OCI-LY1 (cell line): ENCODE measurements at regions not wholly inside any gene's neighbourhood (a gene's known extent, or its start where the extent isn't known, plus 50 kb on each side); places are given as distances from the start of the nearest gene placed in this dataset.

Experiments
- H2AFZ ChIP-seq: fragments of 200-600 bp; sonication (generic), shearing (Covaris generic); 2 replicates; pipeline ENCODE4 v1.6.0; 2014; ENCODE audit warnings: antibody characterized with exemption, mild to moderate bottlenecking, low read length
- H3F3A ChIP-seq: fragments of 200-600 bp; sonication (generic), shearing (Covaris generic); 2 replicates; pipeline ENCODE4 v1.6.0; 2014; ENCODE audit warnings: mild to moderate bottlenecking, antibody characterized with exemption, low read length, moderate library complexity; ENCODE audit not compliant: insufficient read depth
- H3K27ac ChIP-seq: fragments of 200-600 bp; sonication (generic); 2 replicates; pipeline ENCODE4 v1.5.1; 2014; ENCODE audit warnings: low read length, mixed run types, mild to moderate bottlenecking, low read depth; ENCODE audit not compliant: poor library complexity, severe bottlenecking
- H3K27me3 ChIP-seq: fragments of 200-600 bp; sonication (generic); 2 replicates; pipeline ENCODE4 v1.6.0; 2014; ENCODE audit warnings: antibody characterized with exemption, mild to moderate bottlenecking, low read length, moderate library complexity; ENCODE audit not compliant: insufficient read depth
- H3K36me3 ChIP-seq: fragments of 200-600 bp; sonication (generic); 2 replicates; pipeline ENCODE4 v1.6.1; 2014; ENCODE audit warnings: mild to moderate bottlenecking, antibody characterized with exemption, low read length, moderate library complexity, mixed read lengths; ENCODE audit not compliant: insufficient read depth
- H3K4me1 ChIP-seq: fragments of 200-600 bp; sonication (generic); 2 replicates; pipeline ENCODE4 v1.5.1; 2014; ENCODE audit warnings: mild to moderate bottlenecking, low read length, moderate library complexity; ENCODE audit not compliant: insufficient read depth, severe bottlenecking
- H3K4me2 ChIP-seq: fragments of 200-600 bp; sonication (generic), shearing (Covaris generic); 2 replicates; pipeline ENCODE4 v1.6.1; 2014; ENCODE audit warnings: low read length
- H3K4me3 ChIP-seq: fragments of 200-600 bp; sonication (generic); 2 replicates; pipeline ENCODE4 v1.5.1; 2014; ENCODE audit warnings: low read length, low read depth, mild to moderate bottlenecking, mixed read lengths; ENCODE audit not compliant: poor library complexity, severe bottlenecking
- H3K79me2 ChIP-seq: fragments of 200-600 bp; shearing (Covaris generic); 2 replicates; pipeline ENCODE4 v1.6.1; 2016; ENCODE audit warnings: mixed run types, low read length, mixed read lengths; ENCODE audit not compliant: insufficient read depth
- H3K9ac ChIP-seq: fragments of 200-600 bp; sonication (generic), shearing (Covaris generic); 2 replicates; pipeline ENCODE4 v1.6.1; 2014; ENCODE audit warnings: mild to moderate bottlenecking, low read length, mixed read lengths
- H3K9me2 ChIP-seq: fragments of 200-600 bp; sonication (generic), shearing (Covaris generic); 2 replicates; pipeline ENCODE4 v1.6.1; 2014; ENCODE audit warnings: low read depth, mild to moderate bottlenecking, low read length, mixed read lengths
- H3K9me3 ChIP-seq: fragments of 200-600 bp; shearing (Covaris generic); 2 replicates; pipeline ENCODE4 v1.6.1; 2014; ENCODE audit warnings: low read length, mixed read lengths
- H4K20me1 ChIP-seq: fragments of 200-600 bp; sonication (generic), shearing (Covaris generic); 2 replicates; pipeline ENCODE4 v1.6.0; 2016; ENCODE audit warnings: mild to moderate bottlenecking, low read length; ENCODE audit not compliant: insufficient read depth
- EZH2 ChIP-seq: fragments of 200-600 bp; sonication (generic), shearing (Covaris generic); IDR thresholded peaks from 2 replicates; pipeline ENCODE4 v1.8.0; 2017; ENCODE audit warnings: borderline replicate concordance, mixed run types, mild to moderate bottlenecking, antibody characterized with exemption, low read length, moderate library complexity, mixed read lengths
- TF ChIP-seq, protein P1 (sequence below): fragments of 200-600 bp; sonication (generic), shearing (Covaris generic); IDR thresholded peaks from 2 replicates; pipeline ENCODE4 v1.5.1; 2017; ENCODE audit warnings: mild to moderate bottlenecking, antibody characterized with exemption, low read length, moderate library complexity, mixed read lengths

DNA sequence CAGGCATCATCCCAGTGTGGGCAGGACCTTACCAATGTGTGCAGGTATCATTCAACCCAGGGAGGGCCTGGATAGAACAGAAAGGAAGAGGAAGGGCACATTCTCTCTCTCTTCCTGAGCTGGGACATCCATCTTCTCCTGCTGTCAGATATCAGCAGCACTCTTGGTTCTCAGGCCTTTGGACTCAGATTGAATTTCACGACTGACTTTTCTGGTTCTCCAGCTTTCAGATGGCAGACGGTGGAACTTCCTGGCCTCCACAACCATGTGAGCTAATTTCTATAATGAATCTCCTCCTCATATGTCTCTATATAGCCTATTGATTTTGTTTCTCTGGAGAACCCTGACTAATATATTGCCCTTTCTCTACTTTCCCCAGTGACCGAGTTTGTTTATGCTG is 77.3 kb downstream of the OLFM4 start:
- H2AFZ ChIP-seq = no peak overlapping the region
- H3K9me3 ChIP-seq = no peaks in the 10 kb centered on the region
- H3K9ac ChIP-seq = no peak overlapping the region
- no peak overlapping the region for H3K4me3 ChIP-seq
- H3K4me2 ChIP-seq = no peak overlapping the region
- H3K4me1 ChIP-seq = no peaks in the 10 kb centered on the region
- no peaks in the 10 kb centered on the region for H3K79me2 ChIP-seq
- H3K36me3 ChIP-seq = no peaks in the 10 kb centered on the region
- H3F3A ChIP-seq = no peaks in the 10 kb centered on the region
- H3K27ac ChIP-seq = no peak overlapping the region
- no peaks in the 10 kb centered on the region for H3K27me3 ChIP-seq
- no peaks in the 10 kb centered on the region for H3K9me2 ChIP-seq
- TF ChIP-seq, protein P1, sequence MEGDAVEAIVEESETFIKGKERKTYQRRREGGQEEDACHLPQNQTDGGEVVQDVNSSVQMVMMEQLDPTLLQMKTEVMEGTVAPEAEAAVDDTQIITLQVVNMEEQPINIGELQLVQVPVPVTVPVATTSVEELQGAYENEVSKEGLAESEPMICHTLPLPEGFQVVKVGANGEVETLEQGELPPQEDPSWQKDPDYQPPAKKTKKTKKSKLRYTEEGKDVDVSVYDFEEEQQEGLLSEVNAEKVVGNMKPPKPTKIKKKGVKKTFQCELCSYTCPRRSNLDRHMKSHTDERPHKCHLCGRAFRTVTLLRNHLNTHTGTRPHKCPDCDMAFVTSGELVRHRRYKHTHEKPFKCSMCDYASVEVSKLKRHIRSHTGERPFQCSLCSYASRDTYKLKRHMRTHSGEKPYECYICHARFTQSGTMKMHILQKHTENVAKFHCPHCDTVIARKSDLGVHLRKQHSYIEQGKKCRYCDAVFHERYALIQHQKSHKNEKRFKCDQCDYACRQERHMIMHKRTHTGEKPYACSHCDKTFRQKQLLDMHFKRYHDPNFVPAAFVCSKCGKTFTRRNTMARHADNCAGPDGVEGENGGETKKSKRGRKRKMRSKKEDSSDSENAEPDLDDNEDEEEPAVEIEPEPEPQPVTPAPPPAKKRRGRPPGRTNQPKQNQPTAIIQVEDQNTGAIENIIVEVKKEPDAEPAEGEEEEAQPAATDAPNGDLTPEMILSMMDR = no peak
- TF ChIP-seq EZH2 = no peak
- no peaks in the 10 kb centered on the region for H4K20me1 ChIP-seq

GRCh38 chr13:53110181-53110580 is 81.6 kb downstream of the OLFM4 start:
- Histone ChIP-seq H3K36me3 (no peaks in the 10 kb centered on the region), H4K20me1 (no peaks in the 10 kb centered on the region), H3K4me3 (no peak overlapping the region), H3K4me1 (peaks cover 4% of the 10 kb centered on the region), H3K79me2 (no peaks in the 10 kb centered on the region), H3K9ac (no peak overlapping the region), H3F3A (no peaks in the 10 kb centered on the region), H3K9me2 (no peaks in the 10 kb centered on the region), H2AFZ (no peak overlapping the region), H3K27ac (no peak overlapping the region), H3K27me3 (no peaks in the 10 kb centered on the region), H3K9me3 (no peaks in the 10 kb centered on the region), H3K4me2 (no peak overlapping the region)
- TF ChIP-seq, protein P1 = no peak
- no peak for TF ChIP-seq EZH2

DNA sequence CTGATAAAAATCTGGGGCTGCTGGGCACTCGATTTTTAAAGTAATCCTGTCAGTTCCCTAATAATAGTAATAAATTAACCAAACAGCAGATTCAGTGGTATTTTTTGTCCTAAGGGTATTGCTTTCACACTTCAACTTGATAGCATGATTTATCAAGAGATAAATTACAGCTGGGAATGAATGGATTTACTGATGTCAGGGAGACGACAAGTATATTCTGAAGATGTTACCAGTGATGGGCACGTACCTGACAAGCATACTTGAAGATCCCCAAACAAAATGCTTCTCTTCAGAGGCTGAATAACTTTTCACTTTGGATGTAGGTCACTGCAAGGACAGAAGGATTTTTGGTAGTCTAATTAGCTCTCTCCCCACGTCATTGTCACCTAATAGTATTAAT is 82.0 kb downstream of the OLFM4 start:
- no peaks in the 10 kb centered on the region for H3K79me2 ChIP-seq
- no peak overlapping the region for H3K4me3 ChIP-seq
- no peaks in the 10 kb centered on the region for H3K36me3 ChIP-seq
- no peak overlapping the region for H3K4me2 ChIP-seq
- H3K9me3 ChIP-seq = no peaks in the 10 kb centered on the region
- peaks cover 4% of the 10 kb centered on the region for H3K4me1 ChIP-seq
- H4K20me1 ChIP-seq = no peaks in the 10 kb centered on the region
- no peaks in the 10 kb centered on the region for H3F3A ChIP-seq
- no peak for TF ChIP-seq EZH2
- TF ChIP-seq, protein P1 = no peak
- H2AFZ ChIP-seq = no peak overlapping the region
- H3K9ac ChIP-seq = no peak overlapping the region
- H3K27me3 ChIP-seq = no peaks in the 10 kb centered on the region
- H3K9me2 ChIP-seq = no peaks in the 10 kb centered on the region
- no peak overlapping the region for H3K27ac ChIP-seq
